ENCODE measurements at regions not wholly inside any gene's neighbourhood (a gene's known extent, or its start where the extent isn't known, plus 50 kb on each side); places are given as distances from the start of the nearest gene placed in this dataset.

DNA sequence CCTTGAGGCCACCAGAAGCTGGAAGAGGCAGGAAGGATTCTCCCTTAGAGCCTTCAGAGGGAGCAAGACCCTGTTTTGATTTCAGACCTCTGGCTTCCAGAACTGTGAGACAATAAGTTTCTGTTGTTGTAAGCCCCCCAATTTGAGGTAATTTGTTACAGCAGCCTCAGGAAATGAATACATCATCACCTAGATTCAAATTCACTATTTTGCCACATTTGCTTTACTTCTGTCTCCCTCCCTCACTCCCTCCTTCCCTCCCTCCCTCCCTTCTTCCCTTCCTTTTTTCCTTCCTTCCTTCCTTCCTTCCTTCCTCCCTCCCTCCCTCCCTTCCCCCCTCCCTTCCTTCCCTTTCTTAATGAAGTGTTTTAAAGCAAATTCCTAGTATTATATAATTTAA, 58.1 kb upstream of the KIF13A start:
- H3K9ac ChIP-seq (ENCODE audit: low read length), result no peak overlapping the region
- no peaks in the 10 kb centered on the region for H4K20me1 ChIP-seq (ENCODE audit: insufficient read depth, low read length)
- no peak overlapping the region for H3K4me2 ChIP-seq (ENCODE audit: low read length)
- no peaks in the 10 kb centered on the region for H3K9me3 ChIP-seq (ENCODE audit: insufficient read depth, low read depth, low read length)
- Mint-ChIP-seq H3K4me3 (ENCODE audit: unreplicated experiment) (no peak overlapping the region), H3K9me3 (ENCODE audit: unreplicated experiment) (no peaks in the 10 kb centered on the region), H3K27ac (ENCODE audit: unreplicated experiment) (no peak overlapping the region), H3K27me3 (ENCODE audit: low read depth, unreplicated experiment) (no peaks in the 10 kb centered on the region), H3K4me1 (ENCODE audit: low read depth, unreplicated experiment) (peaks cover 9% of the 10 kb centered on the region), H3K36me3 (ENCODE audit: low read depth, unreplicated experiment) (no peaks in the 10 kb centered on the region)
- FAIRE-seq, result no peak
- H3K27me3 ChIP-seq (ENCODE audit: insufficient read depth, low read length), result no peaks in the 10 kb centered on the region
- H3K36me3 ChIP-seq (ENCODE audit: insufficient read depth, low read length), result no peaks in the 10 kb centered on the region
- H3K79me2 ChIP-seq (ENCODE audit: insufficient read depth, low read length), result no peaks in the 10 kb centered on the region
- H3K4me1 ChIP-seq (ENCODE audit: insufficient read depth, low read length), result peaks cover 11% of the 10 kb centered on the region
- TF ChIP-seq, protein P1, sequence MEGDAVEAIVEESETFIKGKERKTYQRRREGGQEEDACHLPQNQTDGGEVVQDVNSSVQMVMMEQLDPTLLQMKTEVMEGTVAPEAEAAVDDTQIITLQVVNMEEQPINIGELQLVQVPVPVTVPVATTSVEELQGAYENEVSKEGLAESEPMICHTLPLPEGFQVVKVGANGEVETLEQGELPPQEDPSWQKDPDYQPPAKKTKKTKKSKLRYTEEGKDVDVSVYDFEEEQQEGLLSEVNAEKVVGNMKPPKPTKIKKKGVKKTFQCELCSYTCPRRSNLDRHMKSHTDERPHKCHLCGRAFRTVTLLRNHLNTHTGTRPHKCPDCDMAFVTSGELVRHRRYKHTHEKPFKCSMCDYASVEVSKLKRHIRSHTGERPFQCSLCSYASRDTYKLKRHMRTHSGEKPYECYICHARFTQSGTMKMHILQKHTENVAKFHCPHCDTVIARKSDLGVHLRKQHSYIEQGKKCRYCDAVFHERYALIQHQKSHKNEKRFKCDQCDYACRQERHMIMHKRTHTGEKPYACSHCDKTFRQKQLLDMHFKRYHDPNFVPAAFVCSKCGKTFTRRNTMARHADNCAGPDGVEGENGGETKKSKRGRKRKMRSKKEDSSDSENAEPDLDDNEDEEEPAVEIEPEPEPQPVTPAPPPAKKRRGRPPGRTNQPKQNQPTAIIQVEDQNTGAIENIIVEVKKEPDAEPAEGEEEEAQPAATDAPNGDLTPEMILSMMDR (IDR thresholded peaks at IDR 0.05; ENCODE audit: insufficient read depth, low read depth, low read length), result no peak
- no peak for TF ChIP-seq EZH2 (IDR thresholded peaks at IDR 0.05; ENCODE audit: insufficient read depth, low read length)
- no peak overlapping the region for H3K27ac ChIP-seq (ENCODE audit: low read depth, low read length)
- no peak overlapping the region for H2AFZ ChIP-seq (ENCODE audit: low read depth, low read length)
- no peak overlapping the region for H3K4me3 ChIP-seq (ENCODE audit: insufficient read depth, low read depth, low read length)
- no peak for DNase-seq (ENCODE audit: low read depth)

- Mint-ChIP-seq H3K4me1 (ENCODE audit: low read depth, unreplicated experiment) (peaks cover 9% of the 10 kb centered on the region), H3K27me3 (ENCODE audit: low read depth, unreplicated experiment) (no peaks in the 10 kb centered on the region), H3K4me3 (ENCODE audit: unreplicated experiment) (no peak overlapping the region), H3K9me3 (ENCODE audit: unreplicated experiment) (no peaks in the 10 kb centered on the region), H3K36me3 (ENCODE audit: low read depth, unreplicated experiment) (no peaks in the 10 kb centered on the region), H3K27ac (ENCODE audit: unreplicated experiment) (peak overlapping the region; percentile 95)
- no peak for DNase-seq (ENCODE audit: low read depth)
- Histone ChIP-seq H3K4me3 (ENCODE audit: insufficient read depth, low read depth, low read length) (no peak overlapping the region), H3K4me1 (ENCODE audit: insufficient read depth, low read length) (peaks cover 11% of the 10 kb centered on the region), H3K9ac (ENCODE audit: low read length) (no peak overlapping the region), H3K27ac (ENCODE audit: low read depth, low read length) (no peak overlapping the region), H4K20me1 (ENCODE audit: insufficient read depth, low read length) (no peaks in the 10 kb centered on the region), H2AFZ (ENCODE audit: low read depth, low read length) (no peak overlapping the region), H3K27me3 (ENCODE audit: insufficient read depth, low read length) (no peaks in the 10 kb centered on the region), H3K9me3 (ENCODE audit: insufficient read depth, low read depth, low read length) (no peaks in the 10 kb centered on the region), H3K4me2 (ENCODE audit: low read length) (no peak overlapping the region), H3K79me2 (ENCODE audit: insufficient read depth, low read length) (no peaks in the 10 kb centered on the region), H3K36me3 (ENCODE audit: insufficient read depth, low read length) (no peaks in the 10 kb centered on the region)
- FAIRE-seq, result no peak
- no peak for TF ChIP-seq EZH2 (IDR thresholded peaks at IDR 0.05; ENCODE audit: insufficient read depth, low read length)
- TF ChIP-seq, protein P1 (IDR thresholded peaks at IDR 0.05; ENCODE audit: insufficient read depth, low read depth, low read length), result no peak
Observed at GRCh38 chr6:18044108-18044783, 56.8 kb upstream of the KIF13A start.

DNA sequence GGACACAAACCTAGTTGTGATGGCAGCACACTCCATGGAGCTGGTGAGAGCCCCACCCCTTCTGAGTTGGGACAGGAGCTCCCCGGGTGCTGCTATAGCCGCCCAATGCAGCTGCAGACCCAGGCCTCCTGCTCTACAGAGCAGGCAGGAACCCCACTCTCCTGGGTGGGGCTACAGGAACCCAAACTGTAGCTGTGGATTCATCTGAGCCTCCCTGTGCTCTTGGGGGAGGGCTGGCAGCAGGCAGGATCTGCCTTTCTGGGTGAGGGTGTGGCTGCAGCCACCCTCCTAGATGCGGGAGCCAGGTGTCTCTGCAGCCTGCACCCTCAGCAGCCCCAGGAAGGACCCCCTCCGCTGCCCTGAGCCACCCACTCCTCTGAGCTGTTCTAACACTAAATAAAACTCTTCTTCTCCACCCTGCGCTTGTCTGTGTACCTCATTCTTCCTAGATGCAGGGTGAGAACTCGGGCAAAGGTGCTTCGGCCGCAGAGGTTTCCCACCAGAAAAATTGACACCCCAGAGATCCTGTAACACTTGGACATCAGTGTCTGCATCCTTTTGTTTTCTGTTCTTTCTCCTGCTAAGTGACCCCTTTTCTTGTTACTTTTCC, 55.2 kb upstream of the KIF13A start:
- H3K4me3 Mint-ChIP-seq (ENCODE audit: unreplicated experiment), result no peak overlapping the region
- Histone ChIP-seq H3K4me2 (ENCODE audit: low read length) (peak overlapping the region; percentile 59), H3K27me3 (ENCODE audit: insufficient read depth, low read length) (no peaks in the 10 kb centered on the region), H4K20me1 (ENCODE audit: insufficient read depth, low read length) (no peaks in the 10 kb centered on the region), H3K4me3 (ENCODE audit: insufficient read depth, low read depth, low read length) (no peak overlapping the region), H3K36me3 (ENCODE audit: insufficient read depth, low read length) (no peaks in the 10 kb centered on the region), H3K9me3 (ENCODE audit: insufficient read depth, low read depth, low read length) (no peaks in the 10 kb centered on the region), H3K4me1 (ENCODE audit: insufficient read depth, low read length) (peaks cover 11% of the 10 kb centered on the region), H3K27ac (ENCODE audit: low read depth, low read length) (peak overlapping the region; percentile 36), H2AFZ (ENCODE audit: low read depth, low read length) (peak overlapping the region; percentile 72), H3K9ac (ENCODE audit: low read length) (peak overlapping the region; percentile 45), H3K79me2 (ENCODE audit: insufficient read depth, low read length) (no peaks in the 10 kb centered on the region)
- H3K27ac Mint-ChIP-seq (ENCODE audit: unreplicated experiment), result peak overlapping the region; percentile 95
- TF ChIP-seq, protein P1 (IDR thresholded peaks at IDR 0.05; ENCODE audit: insufficient read depth, low read depth, low read length), result no peak
- no peak for TF ChIP-seq EZH2 (IDR thresholded peaks at IDR 0.05; ENCODE audit: insufficient read depth, low read length)
- DNase-seq (ENCODE audit: low read depth), result no peak
- H3K4me1 Mint-ChIP-seq (ENCODE audit: low read depth, unreplicated experiment), result peaks cover 9% of the 10 kb centered on the region
- no peak for FAIRE-seq
- no peaks in the 10 kb centered on the region for H3K9me3 Mint-ChIP-seq (ENCODE audit: unreplicated experiment)
- no peaks in the 10 kb centered on the region for H3K36me3 Mint-ChIP-seq (ENCODE audit: low read depth, unreplicated experiment)
- no peaks in the 10 kb centered on the region for H3K27me3 Mint-ChIP-seq (ENCODE audit: low read depth, unreplicated experiment)

All from astrocyte (in vitro differentiated cells and primary cell).